Limb (tissue), 2 donors: ENCODE measurements at regions not wholly inside any gene's neighbourhood (a gene's known extent, or its start where the extent isn't known, plus 50 kb on each side); places are given as distances from the start of the nearest gene placed in this dataset.
A peak's percentile ranks its signal among the peaks of the same experiment; 100 is the strongest.
"Not testable (repeated sequence)": the region's sequence is repeated elsewhere in the genome, so short reads cannot be mapped to it uniquely, and the experiment has no call there.

ENCODE experiments used
- DNase-seq, 2 donors: peaks; one replicate each; pipeline ENCODE4 v3.0.0-alpha.2; 2016; ENCODE audit errors: extremely low spot score in 2 of 2

DNA sequence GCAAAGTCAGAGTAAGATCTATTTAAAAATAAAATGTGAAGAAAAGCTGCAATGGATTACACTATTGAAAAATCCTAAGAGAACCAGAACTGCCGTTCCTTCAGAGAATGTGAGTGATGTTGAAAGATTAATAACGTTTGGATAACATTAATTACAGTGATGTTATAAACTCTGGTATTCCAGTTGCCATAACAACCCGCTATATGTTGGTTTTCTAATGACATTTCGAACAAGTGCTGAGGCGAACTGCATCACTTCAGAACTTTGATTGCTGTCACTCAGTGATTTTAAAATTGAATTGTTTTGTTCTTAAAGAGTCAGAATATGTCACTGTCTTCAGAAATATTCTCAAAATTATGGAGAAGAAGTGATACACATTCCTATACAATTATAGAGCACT, 89.4 kb upstream of the KIF2A start:
- DNase-seq, result not testable (repeated sequence)

DNA sequence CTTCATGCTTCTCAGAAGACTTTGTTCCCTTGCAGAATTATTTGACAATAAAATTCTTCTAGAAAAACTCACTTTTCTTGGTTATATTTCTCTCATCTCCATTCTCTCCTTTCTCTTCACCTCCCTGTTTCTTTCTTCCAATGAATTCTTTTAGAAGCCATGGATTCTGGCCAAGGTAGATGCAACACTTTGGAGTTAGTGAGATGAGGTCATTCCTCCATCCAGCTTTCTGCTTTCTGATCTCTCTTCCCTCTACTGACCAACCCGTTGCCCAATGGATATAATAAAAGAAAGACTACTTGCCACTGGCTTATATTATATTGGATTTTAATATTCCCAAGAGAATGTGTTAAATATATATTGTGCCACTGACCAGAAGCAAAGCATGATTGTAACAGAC, 88.9 kb upstream of the KIF2A start:
- not testable (repeated sequence) for DNase-seq

- not testable (repeated sequence) for DNase-seq
These were observed 87.1 kb upstream of the KIF2A start for GRCh38 chr5:62218860-62219259.

DNA sequence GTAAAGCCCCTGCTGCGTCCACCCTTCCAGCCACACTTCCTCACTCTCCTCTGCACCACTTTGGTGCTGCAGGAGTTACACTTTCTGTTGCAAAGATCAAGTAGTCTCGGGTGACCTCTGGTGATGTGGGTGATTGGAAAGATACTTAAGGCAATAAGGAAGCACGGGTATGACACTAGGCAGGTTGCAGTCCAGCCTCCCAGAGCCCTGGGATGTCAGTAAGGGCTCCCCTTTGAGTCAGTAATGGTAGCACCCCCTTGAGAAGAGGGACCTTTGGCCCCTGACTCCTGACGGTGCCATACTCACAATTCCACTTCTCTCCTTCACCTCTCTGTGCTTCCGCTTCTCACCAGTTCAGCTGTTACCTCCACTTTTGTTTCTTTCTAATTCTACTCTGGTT, 84.1 kb upstream of the KIF2A start:
- DNase-seq, result not testable (repeated sequence)

- DNase-seq, result not testable (repeated sequence)
These were observed 83.7 kb upstream of the KIF2A start for GRCh38 chr5:62222305-62222704.

DNA sequence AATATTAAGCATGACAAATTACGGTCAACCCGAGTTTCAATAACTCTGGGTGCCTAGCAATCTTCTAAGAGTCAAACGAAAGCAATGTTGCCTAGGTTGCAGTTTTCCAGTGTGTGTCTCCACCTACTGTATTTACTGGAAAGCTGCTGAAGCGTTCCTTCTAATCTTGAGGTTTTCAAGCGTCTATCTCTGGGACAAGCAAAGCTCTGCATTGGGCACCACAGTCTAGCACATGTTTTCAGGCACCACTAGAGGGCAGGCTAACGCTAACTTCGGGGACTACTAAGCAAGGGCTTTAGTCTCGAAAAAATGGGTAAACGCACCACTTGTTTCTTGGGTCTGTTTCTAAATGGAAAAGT, 82.7 kb upstream of the KIF2A start:
- not testable (repeated sequence) for DNase-seq

DNA sequence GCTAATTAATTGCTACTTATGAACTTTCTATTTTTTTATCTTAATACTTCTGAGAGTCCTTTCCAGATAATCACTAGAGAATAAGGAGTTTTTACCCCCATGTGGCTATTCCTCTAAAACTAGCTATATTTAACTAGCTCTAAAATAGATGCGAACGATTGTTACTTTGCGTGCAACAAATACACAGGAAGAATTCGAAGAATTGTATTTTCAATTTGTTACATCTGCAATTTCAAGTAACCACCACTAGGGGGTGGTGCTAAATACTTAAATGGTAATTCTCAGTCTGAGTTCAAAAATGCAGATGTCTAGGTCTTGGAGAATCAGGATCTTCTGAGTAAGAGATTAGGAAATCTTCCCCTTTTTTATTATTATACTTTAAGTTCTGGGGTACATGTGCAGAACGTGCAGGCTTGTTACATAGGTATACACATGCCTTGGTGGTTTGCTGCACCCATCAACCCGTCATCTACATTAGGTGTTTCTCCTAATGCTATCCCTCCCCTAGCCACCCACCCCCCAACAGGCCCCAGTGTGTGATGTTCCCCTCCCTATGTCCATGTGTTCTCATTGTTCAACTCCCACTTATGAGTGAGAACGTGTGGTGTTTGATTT, 80.9 kb upstream of the KIF2A start:
- not testable (repeated sequence) for DNase-seq

DNA sequence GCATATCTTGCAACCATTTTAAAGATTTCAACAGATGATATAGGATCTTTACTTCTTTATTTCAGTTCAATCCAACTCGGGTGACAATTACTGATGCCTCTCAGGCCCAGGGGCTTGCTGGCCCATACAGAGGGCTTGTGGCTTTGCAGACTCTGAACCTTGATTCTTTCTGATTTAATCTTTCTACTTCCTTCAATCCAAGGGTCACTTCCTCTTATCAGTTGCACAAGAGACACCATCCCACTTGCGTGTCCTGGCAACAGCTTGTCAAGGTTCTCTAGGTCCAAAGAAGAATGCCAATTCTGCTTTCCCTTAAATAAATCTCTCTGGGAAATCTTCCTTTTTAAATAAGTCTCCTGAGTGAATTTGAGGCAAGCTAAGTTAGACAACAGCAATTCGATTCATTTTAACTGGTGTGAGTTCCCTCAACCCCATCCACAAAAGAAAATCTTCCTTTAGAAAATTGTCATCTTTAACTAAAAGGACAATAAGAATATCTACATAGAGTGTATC, 75.1 kb upstream of the KIF2A start:
- not testable (repeated sequence) for DNase-seq

GRCh38 chr5:62231576-62231975, 74.4 kb upstream of the KIF2A start:
- DNase-seq, result no peak

DNA sequence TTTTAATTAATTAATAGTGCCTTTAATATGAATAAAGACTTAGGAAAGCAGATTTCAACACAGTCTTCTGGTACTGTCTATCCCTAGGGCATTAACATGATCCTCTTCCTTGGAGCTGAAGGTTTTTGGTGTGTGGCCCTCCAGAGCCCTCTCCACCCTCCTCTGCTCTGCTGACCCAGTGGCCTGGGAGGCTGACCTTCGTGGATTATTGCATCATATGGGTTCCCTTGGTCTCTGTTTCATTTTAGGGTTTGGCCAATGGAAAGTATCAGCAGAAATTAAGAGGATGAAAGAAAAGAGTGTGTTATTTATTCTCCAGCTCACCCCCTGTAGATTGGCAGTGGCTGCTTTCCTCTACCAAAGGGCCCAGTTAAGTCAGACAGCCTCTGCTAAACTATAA, 73.8 kb upstream of the KIF2A start:
- DNase-seq, result not testable (repeated sequence)

GRCh38 chr5:62233083-62234046, 72.6 kb upstream of the KIF2A start:
- DNase-seq, result not testable (repeated sequence)

DNA sequence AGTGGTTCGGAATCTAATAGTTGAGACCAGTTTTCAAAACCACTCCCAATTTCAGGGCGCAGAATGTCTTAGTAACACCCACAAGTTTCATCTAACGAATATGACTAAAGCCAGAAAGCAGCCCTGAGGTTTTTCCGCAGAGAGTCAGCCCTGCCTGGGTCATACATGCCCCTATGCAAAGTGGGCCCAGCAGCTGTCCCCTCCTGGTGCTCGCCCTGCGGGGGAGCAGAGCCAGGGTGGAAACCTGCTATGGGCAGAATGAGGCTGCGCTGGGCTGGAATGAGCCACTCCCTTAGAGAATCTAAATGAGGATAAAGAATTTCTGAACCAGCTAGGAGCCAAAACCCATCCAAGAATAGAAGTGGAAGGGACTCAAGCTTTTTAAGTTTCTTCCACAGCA, 69.4 kb upstream of the KIF2A start:
- peak in 1 of 2 donors; percentile 31 for DNase-seq

- not testable (repeated sequence) for DNase-seq
These were observed 68.1 kb upstream of the KIF2A start for GRCh38 chr5:62237944-62238343.

GRCh38 chr5:62238584-62238983, 67.4 kb upstream of the KIF2A start:
- DNase-seq, result not testable (repeated sequence)

DNA sequence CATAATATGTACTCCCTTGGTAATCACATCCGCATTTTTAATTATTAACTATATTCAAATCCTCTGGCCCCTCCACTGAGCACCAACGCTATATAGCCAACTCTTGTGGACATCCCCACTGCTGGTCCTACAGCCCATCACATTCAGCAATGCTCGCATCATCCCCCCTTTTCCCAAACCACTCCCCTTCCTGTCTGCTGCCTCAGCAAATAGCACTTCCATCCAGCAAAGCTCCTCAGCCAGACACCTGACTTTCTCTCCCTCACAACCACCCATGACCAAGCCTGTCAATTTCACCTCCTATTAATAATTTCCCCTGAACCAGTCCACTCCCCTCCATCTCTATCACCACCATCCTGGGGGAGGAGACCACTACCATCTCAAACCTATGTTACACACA, 65.5 kb upstream of the KIF2A start:
- not testable (repeated sequence) for DNase-seq

- DNase-seq, result not testable (repeated sequence)
These were observed 64.0 kb upstream of the KIF2A start for GRCh38 chr5:62242000-62242399.

GRCh38 chr5:62243046-62243445, 63.0 kb upstream of the KIF2A start:
- DNase-seq, result not testable (repeated sequence)

GRCh38 chr5:62248192-62248591, 57.8 kb upstream of the KIF2A start:
- DNase-seq, result not testable (repeated sequence)

DNA sequence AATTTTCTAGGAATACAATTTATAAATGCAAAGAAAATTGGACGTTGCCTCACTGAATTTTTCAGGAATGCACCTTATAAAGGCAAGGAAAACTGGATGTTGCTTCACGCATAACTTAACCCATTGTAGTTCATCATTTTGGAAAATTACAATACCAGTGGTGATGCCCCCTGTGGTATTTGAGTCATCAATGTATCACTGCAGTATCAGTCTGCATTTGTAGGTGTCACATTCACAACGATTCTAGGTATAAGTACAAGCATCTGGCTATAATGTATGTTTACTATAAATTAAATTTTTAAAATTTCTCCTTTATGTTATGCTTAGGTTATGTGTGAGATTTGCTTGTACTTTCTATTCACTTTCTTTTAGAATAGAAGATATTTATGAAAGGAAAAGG, 55.9 kb upstream of the KIF2A start:
- DNase-seq, result not testable (repeated sequence)

GRCh38 chr5:62250919-62251318, 55.1 kb upstream of the KIF2A start:
- not testable (repeated sequence) for DNase-seq

DNA sequence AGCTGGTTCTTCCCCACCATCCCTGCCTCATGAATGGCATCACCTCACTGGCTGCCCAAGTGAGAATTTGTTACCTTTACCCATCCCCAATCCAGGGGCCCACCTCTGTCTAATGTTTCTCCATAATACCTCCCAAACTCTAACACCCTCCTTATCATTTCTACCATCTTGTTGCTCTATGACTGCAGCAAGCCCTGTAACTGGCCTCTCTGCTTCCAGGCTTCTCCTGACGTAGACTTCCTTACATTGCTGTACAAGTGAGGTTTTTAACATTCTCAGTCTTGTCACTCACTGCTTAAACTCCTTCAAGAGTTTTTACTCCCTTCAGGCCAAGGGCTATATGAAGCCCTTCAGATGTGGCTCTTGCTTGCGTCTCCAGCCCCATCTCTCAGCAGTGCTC, 53.5 kb upstream of the KIF2A start:
- DNase-seq, result not testable (repeated sequence)

GRCh38 chr5:62255551-62255950, 50.5 kb upstream of the KIF2A start:
- not testable (repeated sequence) for DNase-seq
